ENCODE measurements at regions not wholly inside any gene's neighbourhood (a gene's known extent, or its start where the extent isn't known, plus 50 kb on each side); places are given as distances from the start of the nearest gene placed in this dataset.
A peak's percentile ranks its signal among the peaks of the same experiment; 100 is the strongest.

GRCh38 chr6:18976091-18976490 lies 588.9 kb downstream of the RNF144B start:
- H3K4me2 ChIP-seq (ENCODE audit: low read length) = no peak overlapping the region
- H3K36me3 ChIP-seq (ENCODE audit: insufficient read depth, low read length) = no peaks in the 10 kb centered on the region
- no peaks in the 10 kb centered on the region for H3K4me1 ChIP-seq (ENCODE audit: control insufficient read depth, insufficient read depth, low read length)
- H3K9ac ChIP-seq (ENCODE audit: low read depth, low read length) = no peak overlapping the region
- peaks cover 2% of the 10 kb centered on the region for H3K27me3 ChIP-seq (ENCODE audit: control insufficient read depth, insufficient read depth, low read length)
- no peaks in the 10 kb centered on the region for H3K9me3 ChIP-seq (replicated peaks; ENCODE audit: low read length)
- H3K4me3 ChIP-seq (ENCODE audit: low read length) = no peak overlapping the region

DNA sequence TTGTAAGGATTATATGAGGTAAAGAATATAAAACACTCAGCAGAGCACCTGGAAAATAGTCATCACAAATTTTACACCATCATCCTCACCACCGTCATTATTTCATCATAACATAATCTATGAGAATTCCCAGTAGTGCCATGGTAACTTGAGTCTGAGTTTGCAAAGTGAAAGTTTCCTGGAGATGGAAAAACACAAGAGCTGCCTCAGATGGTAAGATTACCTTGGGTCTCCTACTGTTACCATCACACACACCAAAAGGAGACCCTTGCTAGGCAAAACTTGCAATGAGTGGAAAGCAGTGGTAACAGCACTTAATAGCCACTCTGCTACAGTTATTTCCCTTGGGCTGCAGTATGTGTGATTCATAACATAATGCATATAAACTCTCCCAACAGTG lies 589.8 kb downstream of the RNF144B start:
- no peaks in the 10 kb centered on the region for H3K4me1 ChIP-seq (ENCODE audit: control insufficient read depth, insufficient read depth, low read length)
- no peaks in the 10 kb centered on the region for H3K36me3 ChIP-seq (ENCODE audit: insufficient read depth, low read length)
- H3K4me3 ChIP-seq (ENCODE audit: low read length) = no peak overlapping the region
- H3K4me2 ChIP-seq (ENCODE audit: low read length) = no peak overlapping the region
- no peaks in the 10 kb centered on the region for H3K9me3 ChIP-seq (replicated peaks; ENCODE audit: low read length)
- no peak overlapping the region for H3K9ac ChIP-seq (ENCODE audit: low read depth, low read length)
- peaks cover 2% of the 10 kb centered on the region for H3K27me3 ChIP-seq (ENCODE audit: control insufficient read depth, insufficient read depth, low read length)

DNA sequence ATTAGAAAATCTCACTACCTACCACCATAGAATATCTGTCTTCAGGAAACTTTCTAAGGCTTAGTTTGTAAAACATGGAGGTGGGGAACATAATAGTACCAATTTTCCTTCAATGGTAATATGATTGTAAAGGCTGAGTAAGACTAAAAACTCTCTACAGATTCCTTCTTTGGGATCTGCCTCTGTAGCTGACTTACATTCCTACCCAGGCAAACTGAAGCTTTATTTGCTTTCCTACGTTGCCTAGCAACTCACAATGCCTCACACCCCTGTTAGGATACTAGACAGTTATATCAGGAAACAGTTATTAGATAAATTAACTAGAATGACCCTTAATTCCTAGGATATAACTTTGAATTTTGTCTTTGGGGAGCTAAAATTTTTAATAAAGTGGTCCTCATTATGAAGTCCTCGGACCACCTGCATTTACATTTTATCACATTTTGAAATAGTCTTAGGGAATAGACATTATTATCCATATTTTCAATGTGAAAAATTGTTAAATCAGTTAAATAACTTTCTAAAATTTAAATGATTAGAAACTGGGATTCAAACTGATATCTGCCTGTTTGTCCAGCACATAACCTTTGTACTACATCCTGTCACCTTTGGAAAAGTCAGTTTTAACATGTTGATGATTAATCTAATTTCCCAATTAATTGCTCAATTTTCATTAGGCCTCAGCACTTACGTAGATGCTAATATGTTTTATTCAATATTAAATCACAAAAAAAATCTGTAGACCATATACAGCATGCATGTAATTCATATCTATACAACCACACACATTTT lies 591.4 kb downstream of the RNF144B start:
- H3K4me3 ChIP-seq (ENCODE audit: low read length) = no peak overlapping the region
- peaks cover 2% of the 10 kb centered on the region for H3K27me3 ChIP-seq (ENCODE audit: control insufficient read depth, insufficient read depth, low read length)
- no peak overlapping the region for H3K4me2 ChIP-seq (ENCODE audit: low read length)
- H3K9me3 ChIP-seq (replicated peaks; ENCODE audit: low read length) = no peaks in the 10 kb centered on the region
- H3K36me3 ChIP-seq (ENCODE audit: insufficient read depth, low read length) = no peaks in the 10 kb centered on the region
- no peaks in the 10 kb centered on the region for H3K4me1 ChIP-seq (ENCODE audit: control insufficient read depth, insufficient read depth, low read length)
- H3K9ac ChIP-seq (ENCODE audit: low read depth, low read length) = no peak overlapping the region

DNA sequence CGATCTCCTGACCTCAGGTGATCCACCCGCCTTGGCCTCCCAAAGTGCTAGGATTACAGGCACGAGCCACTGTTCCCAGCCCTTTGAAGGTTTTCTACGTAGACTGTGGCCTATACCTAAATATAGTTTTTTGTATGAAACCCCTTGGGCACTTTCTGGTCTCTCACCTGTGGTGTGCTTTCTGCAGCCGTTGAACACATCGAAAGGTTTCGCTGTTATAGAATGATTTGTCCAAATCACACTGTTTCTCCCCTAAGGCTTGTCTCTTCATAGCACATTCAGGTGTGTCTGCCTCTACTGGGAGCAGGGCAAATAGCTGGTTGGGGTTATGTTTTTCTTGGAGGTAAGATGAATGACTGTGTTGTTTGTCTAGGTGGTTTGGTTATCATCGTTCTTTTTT lies 597.9 kb downstream of the RNF144B start:
- Histone ChIP-seq H3K9ac (ENCODE audit: low read depth, low read length) (no peak overlapping the region), H3K27me3 (ENCODE audit: control insufficient read depth, insufficient read depth, low read length) (peaks cover 11% of the 10 kb centered on the region), H3K36me3 (ENCODE audit: insufficient read depth, low read length) (no peaks in the 10 kb centered on the region), H3K4me1 (ENCODE audit: control insufficient read depth, insufficient read depth, low read length) (no peaks in the 10 kb centered on the region), H3K4me3 (ENCODE audit: low read length) (no peak overlapping the region), H3K4me2 (ENCODE audit: low read length) (no peak overlapping the region), H3K9me3 (replicated peaks; ENCODE audit: low read length) (no peaks in the 10 kb centered on the region)

DNA sequence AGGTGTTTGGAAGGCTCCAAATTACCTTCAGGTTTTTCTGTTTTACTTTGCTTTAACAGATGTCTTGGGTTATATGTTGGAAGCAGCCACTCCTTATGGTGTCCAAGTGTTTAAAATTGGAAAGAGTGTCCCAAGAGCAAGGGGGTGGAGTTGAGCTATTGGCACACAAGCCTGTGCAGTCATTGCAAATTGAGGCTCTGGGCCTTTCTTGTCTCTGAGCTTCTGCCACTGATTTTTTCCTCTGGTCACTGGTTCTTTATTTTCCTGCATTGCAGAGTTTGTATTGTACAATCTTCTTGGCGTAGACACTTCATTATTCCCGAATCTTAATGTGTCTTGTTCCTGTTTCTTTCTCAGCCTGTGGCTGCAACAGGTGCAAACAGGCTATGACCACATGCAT lies 598.8 kb downstream of the RNF144B start:
- Histone ChIP-seq H3K36me3 (ENCODE audit: insufficient read depth, low read length) (no peaks in the 10 kb centered on the region), H3K4me3 (ENCODE audit: low read length) (no peak overlapping the region), H3K9me3 (replicated peaks; ENCODE audit: low read length) (no peaks in the 10 kb centered on the region), H3K9ac (ENCODE audit: low read depth, low read length) (no peak overlapping the region), H3K4me2 (ENCODE audit: low read length) (no peak overlapping the region), H3K4me1 (ENCODE audit: control insufficient read depth, insufficient read depth, low read length) (no peaks in the 10 kb centered on the region), H3K27me3 (ENCODE audit: control insufficient read depth, insufficient read depth, low read length) (peaks cover 9% of the 10 kb centered on the region)

DNA sequence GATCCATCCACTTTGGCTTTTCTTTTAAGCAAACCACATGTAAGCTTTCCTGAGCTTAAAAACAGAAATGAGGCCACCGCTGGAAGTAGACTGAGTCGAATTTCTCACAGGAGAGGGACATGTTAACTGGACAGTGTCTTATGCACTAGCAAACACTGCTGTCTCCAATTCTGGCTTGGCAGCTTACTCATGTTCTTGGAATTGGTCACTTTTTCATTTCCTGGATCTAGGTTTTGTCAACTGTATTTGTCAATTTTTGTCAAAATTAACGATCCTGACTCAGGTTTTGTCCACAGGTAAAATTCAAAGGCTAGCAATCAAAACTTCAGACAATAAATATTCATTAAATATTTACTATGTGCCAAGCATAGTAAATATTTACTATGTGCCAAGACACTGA lies 601.5 kb downstream of the RNF144B start:
- Histone ChIP-seq H3K4me2 (ENCODE audit: low read length) (no peak overlapping the region), H3K9me3 (replicated peaks; ENCODE audit: low read length) (no peaks in the 10 kb centered on the region), H3K27me3 (ENCODE audit: control insufficient read depth, insufficient read depth, low read length) (peaks cover 9% of the 10 kb centered on the region), H3K36me3 (ENCODE audit: insufficient read depth, low read length) (no peaks in the 10 kb centered on the region), H3K4me1 (ENCODE audit: control insufficient read depth, insufficient read depth, low read length) (no peaks in the 10 kb centered on the region), H3K9ac (ENCODE audit: low read depth, low read length) (no peak overlapping the region), H3K4me3 (ENCODE audit: low read length) (no peak overlapping the region)

- no peak overlapping the region for H3K4me3 ChIP-seq (ENCODE audit: low read length)
- no peaks in the 10 kb centered on the region for H3K4me1 ChIP-seq (ENCODE audit: control insufficient read depth, insufficient read depth, low read length)
- no peaks in the 10 kb centered on the region for H3K9me3 ChIP-seq (replicated peaks; ENCODE audit: low read length)
- peak overlapping the region; percentile 36 for H3K4me2 ChIP-seq (ENCODE audit: low read length)
- H3K27me3 ChIP-seq (ENCODE audit: control insufficient read depth, insufficient read depth, low read length) = peaks cover 9% of the 10 kb centered on the region
- H3K9ac ChIP-seq (ENCODE audit: low read depth, low read length) = no peak overlapping the region
- no peaks in the 10 kb centered on the region for H3K36me3 ChIP-seq (ENCODE audit: insufficient read depth, low read length)
Measured at GRCh38 chr6:18990059-18990978, 603.2 kb downstream of the RNF144B start.

- Histone ChIP-seq H3K4me2 (ENCODE audit: low read length) (no peak overlapping the region), H3K27me3 (ENCODE audit: control insufficient read depth, insufficient read depth, low read length) (no peaks in the 10 kb centered on the region), H3K36me3 (ENCODE audit: insufficient read depth, low read length) (no peaks in the 10 kb centered on the region), H3K4me3 (ENCODE audit: low read length) (no peak overlapping the region), H3K4me1 (ENCODE audit: control insufficient read depth, insufficient read depth, low read length) (no peaks in the 10 kb centered on the region), H3K9me3 (replicated peaks; ENCODE audit: low read length) (no peaks in the 10 kb centered on the region), H3K9ac (ENCODE audit: low read depth, low read length) (no peak overlapping the region)
Measured at GRCh38 chr6:18997375-18997826, 610.3 kb downstream of the RNF144B start.

DNA sequence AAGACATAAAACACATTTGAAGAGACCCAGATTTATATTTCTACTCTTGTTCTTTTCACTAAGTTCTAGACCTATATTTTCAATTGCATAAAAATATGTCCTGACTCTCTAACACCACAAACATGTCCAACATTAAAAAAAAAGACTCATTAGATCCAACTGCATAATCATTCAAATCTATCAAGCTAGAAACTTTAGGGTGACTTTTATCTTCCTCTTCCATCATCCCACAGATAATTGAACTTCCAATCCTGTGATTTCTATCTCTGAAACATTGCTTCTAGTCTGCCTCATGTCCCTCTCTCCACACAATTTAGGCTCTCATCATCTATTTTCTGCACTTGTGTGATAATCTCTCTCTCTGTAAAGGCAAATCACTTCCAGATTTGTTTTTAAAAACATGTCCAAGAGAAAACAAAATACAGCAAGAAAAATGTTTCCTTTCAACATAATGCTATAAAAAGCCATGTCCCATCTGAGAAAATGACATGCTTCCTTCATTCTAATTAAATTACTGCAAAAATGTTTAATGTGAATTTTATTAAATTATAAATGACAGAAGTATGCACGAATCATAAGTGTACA lies 615.9 kb downstream of the RNF144B start:
- Histone ChIP-seq H3K4me3 (ENCODE audit: low read length) (no peak overlapping the region), H3K9me3 (replicated peaks; ENCODE audit: low read length) (no peaks in the 10 kb centered on the region), H3K4me1 (ENCODE audit: control insufficient read depth, insufficient read depth, low read length) (no peaks in the 10 kb centered on the region), H3K9ac (ENCODE audit: low read depth, low read length) (no peak overlapping the region), H3K4me2 (ENCODE audit: low read length) (no peak overlapping the region), H3K36me3 (ENCODE audit: insufficient read depth, low read length) (no peaks in the 10 kb centered on the region), H3K27me3 (ENCODE audit: control insufficient read depth, insufficient read depth, low read length) (no peaks in the 10 kb centered on the region)

GRCh38 chr6:19004176-19004575 lies 617.0 kb downstream of the RNF144B start:
- Histone ChIP-seq H3K36me3 (ENCODE audit: insufficient read depth, low read length) (no peaks in the 10 kb centered on the region), H3K4me1 (ENCODE audit: control insufficient read depth, insufficient read depth, low read length) (no peaks in the 10 kb centered on the region), H3K9ac (ENCODE audit: low read depth, low read length) (no peak overlapping the region), H3K4me2 (ENCODE audit: low read length) (no peak overlapping the region), H3K4me3 (ENCODE audit: low read length) (no peak overlapping the region), H3K9me3 (replicated peaks; ENCODE audit: low read length) (no peaks in the 10 kb centered on the region), H3K27me3 (ENCODE audit: control insufficient read depth, insufficient read depth, low read length) (no peaks in the 10 kb centered on the region)

- Histone ChIP-seq H3K4me1 (ENCODE audit: control insufficient read depth, insufficient read depth, low read length) (no peaks in the 10 kb centered on the region), H3K9ac (ENCODE audit: low read depth, low read length) (no peak overlapping the region), H3K4me3 (ENCODE audit: low read length) (no peak overlapping the region), H3K4me2 (ENCODE audit: low read length) (no peak overlapping the region), H3K36me3 (ENCODE audit: insufficient read depth, low read length) (no peaks in the 10 kb centered on the region), H3K27me3 (ENCODE audit: control insufficient read depth, insufficient read depth, low read length) (no peaks in the 10 kb centered on the region), H3K9me3 (replicated peaks; ENCODE audit: low read length) (no peaks in the 10 kb centered on the region)
Measured at GRCh38 chr6:19009769-19010168, 622.6 kb downstream of the RNF144B start.

Measured in skeletal muscle satellite cell (primary cell).